Endothelial cell (in vitro differentiated cells): ENCODE measurements at regions not wholly inside any gene's neighbourhood (a gene's known extent, or its start where the extent isn't known, plus 50 kb on each side); places are given as distances from the start of the nearest gene placed in this dataset.

Source experiments
- DNase-seq: peaks from one replicate; pipeline ENCODE4 v3.0.0; 2021; ENCODE audit warnings: low spot score
- H3K27ac Mint-ChIP-seq: one replicate; pipeline ENCODE4 v1.8.0; 2021; ENCODE audit warnings: mixed read lengths, inconsistent platforms; ENCODE audit not compliant: unreplicated experiment
- H3K27me3 Mint-ChIP-seq: one replicate; pipeline ENCODE4 v1.8.0; 2021; ENCODE audit warnings: mild to moderate bottlenecking, moderate library complexity, mixed read lengths, inconsistent platforms; ENCODE audit not compliant: unreplicated experiment
- H3K36me3 Mint-ChIP-seq: one replicate; pipeline ENCODE4 v1.8.0; 2021; ENCODE audit warnings: mild to moderate bottlenecking, low read depth, mixed read lengths, inconsistent platforms; ENCODE audit not compliant: unreplicated experiment
- H3K4me1 Mint-ChIP-seq: one replicate; pipeline ENCODE4 v1.8.0; 2021; ENCODE audit warnings: mild to moderate bottlenecking, mixed read lengths, inconsistent platforms; ENCODE audit not compliant: unreplicated experiment
- H3K4me3 Mint-ChIP-seq: one replicate; pipeline ENCODE4 v1.8.0; 2021; ENCODE audit warnings: mild to moderate bottlenecking, mixed read lengths, inconsistent platforms; ENCODE audit not compliant: unreplicated experiment
- H3K9me3 Mint-ChIP-seq: one replicate; pipeline ENCODE4 v1.8.0; 2021; ENCODE audit warnings: mixed read lengths, inconsistent platforms; ENCODE audit not compliant: unreplicated experiment
- TF ChIP-seq, protein P1 (sequence below): fragments of 200-600 bp; sonication (generic); IDR thresholded peaks from one replicate; pipeline ENCODE4 v1.5.0; 2021; ENCODE audit warnings: antibody characterized with exemption; ENCODE audit not compliant: unreplicated experiment

DNA sequence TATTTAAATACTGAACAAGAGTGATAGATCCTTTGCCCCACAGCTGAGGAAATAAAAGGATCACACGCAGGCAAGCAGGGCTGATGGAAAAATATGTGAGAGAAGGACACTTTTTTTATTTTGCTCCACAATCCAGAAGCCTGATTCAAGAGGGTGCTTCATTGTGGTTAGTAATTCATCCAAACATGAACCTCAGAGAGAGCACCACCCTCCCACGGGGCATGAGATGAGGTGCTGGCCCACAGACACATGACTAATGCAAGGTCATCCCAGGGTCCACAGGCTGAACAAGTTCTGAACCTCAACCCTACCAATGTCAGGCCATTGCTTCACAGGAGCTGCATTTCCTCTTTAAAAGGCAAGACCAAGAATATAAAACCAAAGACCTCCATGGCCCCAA, 239.6 kb downstream of the MREG start:
- TF ChIP-seq, protein P1, sequence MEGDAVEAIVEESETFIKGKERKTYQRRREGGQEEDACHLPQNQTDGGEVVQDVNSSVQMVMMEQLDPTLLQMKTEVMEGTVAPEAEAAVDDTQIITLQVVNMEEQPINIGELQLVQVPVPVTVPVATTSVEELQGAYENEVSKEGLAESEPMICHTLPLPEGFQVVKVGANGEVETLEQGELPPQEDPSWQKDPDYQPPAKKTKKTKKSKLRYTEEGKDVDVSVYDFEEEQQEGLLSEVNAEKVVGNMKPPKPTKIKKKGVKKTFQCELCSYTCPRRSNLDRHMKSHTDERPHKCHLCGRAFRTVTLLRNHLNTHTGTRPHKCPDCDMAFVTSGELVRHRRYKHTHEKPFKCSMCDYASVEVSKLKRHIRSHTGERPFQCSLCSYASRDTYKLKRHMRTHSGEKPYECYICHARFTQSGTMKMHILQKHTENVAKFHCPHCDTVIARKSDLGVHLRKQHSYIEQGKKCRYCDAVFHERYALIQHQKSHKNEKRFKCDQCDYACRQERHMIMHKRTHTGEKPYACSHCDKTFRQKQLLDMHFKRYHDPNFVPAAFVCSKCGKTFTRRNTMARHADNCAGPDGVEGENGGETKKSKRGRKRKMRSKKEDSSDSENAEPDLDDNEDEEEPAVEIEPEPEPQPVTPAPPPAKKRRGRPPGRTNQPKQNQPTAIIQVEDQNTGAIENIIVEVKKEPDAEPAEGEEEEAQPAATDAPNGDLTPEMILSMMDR: no peak
- H3K27ac Mint-ChIP-seq: no peak overlapping the region
- no peaks in the 10 kb centered on the region for H3K36me3 Mint-ChIP-seq
- no peak for DNase-seq
- H3K9me3 Mint-ChIP-seq: no peaks in the 10 kb centered on the region
- H3K27me3 Mint-ChIP-seq: no peaks in the 10 kb centered on the region
- no peak overlapping the region for H3K4me3 Mint-ChIP-seq
- H3K4me1 Mint-ChIP-seq: peaks cover 26% of the 10 kb centered on the region

DNA sequence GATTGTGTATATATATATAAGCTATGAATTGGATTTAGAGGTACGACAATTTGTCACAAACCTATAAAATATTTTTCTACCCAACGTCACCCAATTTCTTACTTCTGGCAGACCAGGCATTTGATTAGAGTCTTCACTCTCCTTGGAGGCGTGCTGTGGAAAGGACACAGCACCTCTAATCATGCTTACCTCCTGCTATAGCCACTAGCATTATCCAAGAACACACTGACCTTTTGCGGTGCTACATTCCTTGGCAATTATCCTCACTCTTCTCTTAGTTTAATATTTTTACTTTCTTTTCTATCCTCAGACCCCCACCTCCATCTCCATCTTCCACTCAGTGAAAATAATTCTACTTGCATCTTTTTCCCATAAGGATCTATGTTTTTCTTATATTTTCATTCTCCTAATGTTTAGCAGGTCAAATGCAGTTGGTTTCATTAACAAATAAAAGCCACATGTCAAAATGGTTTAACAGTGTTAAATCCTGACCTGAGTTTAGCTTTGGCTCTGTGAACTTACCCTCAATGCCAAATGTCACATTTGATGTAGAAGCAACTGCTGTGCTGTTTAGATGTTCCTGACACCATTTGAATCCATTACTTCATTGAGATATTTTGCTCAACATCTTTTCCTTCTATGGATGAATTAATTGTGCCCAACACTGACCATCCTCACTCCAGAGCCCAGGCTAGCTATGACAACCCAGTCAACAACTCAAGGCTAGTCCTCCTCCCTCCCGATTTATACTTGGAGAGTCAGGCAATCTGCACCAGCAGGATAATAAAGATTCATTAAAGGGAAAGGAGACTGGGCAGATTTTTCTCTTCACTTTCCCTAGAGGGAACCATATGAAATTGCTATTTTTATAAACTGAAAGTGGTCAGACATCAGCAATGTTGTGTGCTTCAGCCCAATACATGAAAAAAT, 240.5 kb downstream of the MREG start:
- Mint-ChIP-seq H3K36me3 (peaks cover under 1% of the 10 kb centered on the region), H3K4me1 (peaks cover 26% of the 10 kb centered on the region), H3K27me3 (no peaks in the 10 kb centered on the region), H3K9me3 (no peaks in the 10 kb centered on the region), H3K4me3 (no peak overlapping the region), H3K27ac (peak overlapping the region; percentile 2)
- no peak for DNase-seq
- TF ChIP-seq, protein P1: no peak

DNA sequence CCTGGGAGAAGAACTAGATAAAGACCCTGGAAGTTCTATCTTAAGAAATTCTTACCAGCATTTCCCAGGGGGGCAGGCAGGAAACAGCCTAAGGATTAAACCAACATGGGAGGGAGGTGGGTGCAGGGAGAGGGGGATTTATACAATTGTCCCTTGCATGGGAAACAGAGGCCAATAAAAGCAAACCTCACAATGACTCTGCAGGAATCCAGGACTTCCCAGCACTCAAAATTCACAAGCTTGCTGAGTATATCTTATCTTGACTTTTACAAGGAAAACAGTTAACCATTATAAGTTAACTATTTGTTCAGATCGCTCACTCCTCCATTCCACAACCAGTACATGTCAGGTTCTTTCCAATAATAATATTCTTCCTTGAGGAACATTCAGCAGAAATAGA, 241.3 kb downstream of the MREG start:
- Mint-ChIP-seq H3K9me3 (no peaks in the 10 kb centered on the region), H3K4me3 (no peak overlapping the region)
- no peak for DNase-seq

DNA sequence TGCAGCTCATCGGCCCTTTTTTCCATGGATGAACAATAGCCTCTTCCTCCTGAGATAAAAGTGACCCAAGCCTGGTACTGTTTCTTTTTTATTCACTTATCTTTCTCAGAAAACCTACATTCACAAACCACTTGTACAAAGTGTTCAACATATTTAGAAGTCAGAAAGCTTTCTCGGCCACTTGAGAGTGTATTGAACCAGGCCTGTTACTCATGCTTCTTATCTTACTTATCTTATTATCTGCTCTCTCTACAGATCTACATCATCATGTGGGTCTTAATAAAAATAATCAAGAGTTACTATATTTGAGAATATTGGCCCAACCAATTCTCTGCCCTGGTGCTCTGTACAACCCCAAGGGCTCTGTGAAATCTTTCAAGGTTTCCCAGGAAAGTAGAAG, 242.1 kb downstream of the MREG start:
- Mint-ChIP-seq H3K27me3 (no peaks in the 10 kb centered on the region), H3K9me3 (no peaks in the 10 kb centered on the region), H3K4me3 (no peak overlapping the region), H3K36me3 (peaks cover 4% of the 10 kb centered on the region), H3K27ac (peak overlapping the region; percentile 32), H3K4me1 (peaks cover 26% of the 10 kb centered on the region)
- no peak for DNase-seq
- TF ChIP-seq, protein P1: no peak

More for the DNA sequence above, 241.3 kb downstream of the MREG start:
- TF ChIP-seq, protein P1: no peak
- Mint-ChIP-seq H3K27me3 (no peaks in the 10 kb centered on the region), H3K36me3 (peaks cover 4% of the 10 kb centered on the region), H3K27ac (peak overlapping the region; percentile 62), H3K4me1 (peaks cover 26% of the 10 kb centered on the region)

DNA sequence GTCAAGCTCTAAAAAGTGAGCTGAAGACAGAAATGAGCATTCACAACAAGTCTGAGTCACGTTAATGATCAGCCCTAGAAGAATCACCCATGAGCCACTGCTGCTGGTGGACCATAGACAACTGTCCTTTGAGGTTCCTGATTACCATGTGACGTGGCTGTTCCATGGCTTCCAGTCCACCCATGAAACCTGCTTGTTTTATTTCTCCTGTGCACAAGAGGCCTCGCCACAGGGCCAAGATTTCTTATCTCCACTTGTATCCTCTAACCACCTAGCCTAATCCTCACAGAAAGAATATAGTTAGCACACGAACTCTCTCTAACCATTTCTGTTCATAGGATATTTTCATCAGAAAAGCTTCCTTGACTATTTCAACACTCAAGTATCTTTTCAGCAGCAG, 242.7 kb downstream of the MREG start:
- DNase-seq: no peak
- Mint-ChIP-seq H3K27me3 (no peaks in the 10 kb centered on the region), H3K9me3 (no peaks in the 10 kb centered on the region), H3K4me3 (no peak overlapping the region), H3K27ac (no peak overlapping the region), H3K36me3 (peaks cover 4% of the 10 kb centered on the region), H3K4me1 (peaks cover 22% of the 10 kb centered on the region)
- TF ChIP-seq, protein P1: no peak
